Activated CD8-positive, alpha-beta memory T cell treated with anti-CD3 and anti-CD28 coated beads, Interleukin-2, amount 50 U/mL, for 1 hour (primary cell): ENCODE measurements at regions not wholly inside any gene's neighbourhood (a gene's known extent, or its start where the extent isn't known, plus 50 kb on each side); places are given as distances from the start of the nearest gene placed in this dataset.

Experiments
- DNase-seq: peaks from one replicate; pipeline ENCODE4 v3.0.0-alpha.2; 2020; ENCODE audit errors: extremely low read depth

DNA sequence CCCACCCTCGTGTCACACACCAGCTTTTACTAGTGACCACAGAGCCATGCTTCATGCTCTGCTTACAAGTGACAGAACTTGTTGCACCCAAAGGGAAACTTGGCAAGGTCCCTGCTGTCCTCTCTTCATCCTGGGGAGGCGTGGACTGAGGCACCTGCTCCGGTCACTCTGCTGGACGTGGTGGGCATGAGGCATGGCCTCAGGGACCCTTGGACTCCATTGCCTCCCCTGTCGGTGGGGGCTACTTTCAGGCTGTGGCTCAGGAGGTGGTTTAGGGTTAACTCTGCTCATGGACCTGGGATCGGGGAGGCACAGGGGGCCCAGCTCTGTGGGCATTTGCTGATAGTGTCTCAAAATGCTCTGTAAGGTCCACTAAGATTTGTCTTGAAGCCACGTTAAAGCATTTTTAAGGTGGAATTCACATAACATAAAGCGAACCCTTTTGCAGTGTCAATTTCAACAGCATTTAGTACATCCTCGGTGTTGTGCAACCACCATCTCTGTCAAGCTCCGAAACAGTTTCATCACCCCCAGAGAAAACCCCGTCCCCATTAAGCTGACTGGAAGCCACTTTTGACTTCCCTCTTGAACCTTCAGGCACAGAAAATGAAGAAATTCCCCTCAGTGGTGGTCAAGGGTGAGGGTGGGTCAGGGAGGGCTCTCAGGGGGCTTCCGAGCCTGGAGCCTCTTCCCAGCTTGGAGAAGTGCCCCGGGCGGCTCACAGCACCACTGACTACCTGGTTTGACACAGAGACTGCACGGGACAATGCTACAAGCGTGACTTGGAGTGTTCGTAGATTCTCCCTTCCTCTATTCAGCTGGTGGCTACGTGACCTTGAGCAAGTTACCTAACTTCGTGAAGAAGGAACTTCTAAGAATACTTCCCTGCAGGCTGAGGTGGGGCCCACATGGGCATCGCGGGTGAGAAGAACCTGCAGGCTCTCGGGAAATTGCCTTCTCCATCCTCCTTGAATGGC, 100.0 kb upstream of the HDAC4 start:
- no peak for DNase-seq

DNA sequence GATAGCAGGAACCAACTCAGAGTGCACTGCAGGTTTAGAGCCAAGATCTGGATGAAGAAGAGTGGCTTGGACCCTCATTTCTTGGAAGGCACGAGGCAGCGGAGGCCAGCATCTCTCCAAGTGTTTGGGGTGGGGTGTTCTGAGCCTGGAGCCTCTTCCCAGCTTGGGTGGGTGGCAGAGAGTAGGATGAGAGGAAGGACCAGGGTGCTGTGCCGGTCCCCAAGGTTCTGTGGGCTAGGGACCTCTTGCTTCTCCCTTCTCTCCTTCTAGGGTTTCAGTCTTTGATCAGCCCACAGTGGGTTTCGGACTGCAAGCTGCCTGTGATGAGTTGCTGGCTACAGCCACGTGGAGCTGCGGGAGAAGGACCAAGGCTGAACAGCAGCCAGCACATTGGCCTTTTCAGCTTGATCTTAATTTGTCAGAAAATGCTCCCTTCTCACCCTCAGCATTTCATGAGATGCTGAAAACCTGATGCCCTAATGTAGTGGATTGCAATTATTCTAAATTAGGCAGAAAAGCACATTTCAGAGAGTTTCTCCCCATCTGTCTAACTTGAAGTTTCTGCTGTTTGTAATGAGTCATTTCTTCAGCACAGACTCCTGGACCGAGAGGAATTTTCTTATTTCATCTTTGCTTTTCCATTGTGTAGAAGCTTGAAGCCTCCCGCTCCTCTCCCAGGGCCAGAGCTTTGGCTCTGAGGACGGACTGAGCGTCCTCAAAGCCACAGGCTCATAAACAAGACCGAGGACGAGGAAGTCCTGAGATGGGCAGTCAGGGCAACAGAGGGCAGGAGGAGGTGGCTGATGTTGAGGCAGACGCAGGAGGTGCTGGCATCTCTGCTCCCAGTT, 99.1 kb upstream of the HDAC4 start:
- no peak for DNase-seq

DNA sequence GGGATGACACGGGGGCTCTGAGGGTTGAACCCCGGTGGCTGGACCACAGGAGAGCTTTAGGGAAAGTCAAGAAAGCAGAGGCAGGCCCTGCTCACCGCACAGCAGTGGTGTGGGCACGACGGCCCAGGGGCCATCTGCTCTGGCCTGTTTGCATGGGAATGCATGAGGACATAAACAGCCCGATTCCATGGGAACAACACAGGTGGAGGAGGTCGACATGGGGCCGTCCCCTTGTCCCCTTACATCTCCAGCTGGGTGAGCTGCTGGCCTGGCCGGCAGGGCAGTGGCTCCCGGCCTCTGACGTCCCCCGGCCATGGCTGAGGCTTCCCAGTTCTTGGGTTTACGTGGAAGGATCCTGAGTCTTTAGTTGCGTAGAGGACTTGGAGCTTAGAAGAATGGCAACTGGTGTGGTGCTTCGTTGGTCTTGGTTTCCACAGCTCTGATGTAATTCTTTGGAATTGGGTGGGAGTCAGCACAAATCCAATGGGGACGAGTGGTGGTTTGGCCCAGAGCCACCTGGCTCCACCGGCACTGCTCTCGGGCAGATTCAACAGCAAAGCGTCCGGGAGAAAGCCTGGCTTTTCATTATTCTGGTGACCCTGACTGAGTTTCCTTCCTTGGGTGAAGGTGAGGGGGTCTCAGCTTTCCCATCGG, 98.3 kb upstream of the HDAC4 start:
- no peak for DNase-seq

DNA sequence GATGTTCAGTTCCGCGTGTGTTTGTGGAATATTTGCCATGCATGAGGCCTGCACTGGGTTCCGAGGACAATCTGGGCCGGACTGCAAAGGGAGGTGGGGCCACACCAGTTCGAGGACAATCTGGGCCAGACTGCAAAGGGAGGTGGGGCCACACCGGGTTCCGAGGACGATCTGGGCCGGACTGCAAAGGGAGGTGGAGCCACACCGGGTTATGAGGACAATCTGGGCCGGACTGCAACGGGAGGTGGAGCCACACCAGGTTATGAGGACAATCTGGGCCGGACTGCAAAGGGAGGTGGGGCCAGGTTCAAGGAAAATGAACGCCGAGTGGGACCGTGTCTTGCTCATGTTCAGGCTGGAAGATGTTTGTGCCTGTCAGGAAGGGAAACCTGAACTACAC, 97.8 kb upstream of the HDAC4 start:
- no peak for DNase-seq

DNA sequence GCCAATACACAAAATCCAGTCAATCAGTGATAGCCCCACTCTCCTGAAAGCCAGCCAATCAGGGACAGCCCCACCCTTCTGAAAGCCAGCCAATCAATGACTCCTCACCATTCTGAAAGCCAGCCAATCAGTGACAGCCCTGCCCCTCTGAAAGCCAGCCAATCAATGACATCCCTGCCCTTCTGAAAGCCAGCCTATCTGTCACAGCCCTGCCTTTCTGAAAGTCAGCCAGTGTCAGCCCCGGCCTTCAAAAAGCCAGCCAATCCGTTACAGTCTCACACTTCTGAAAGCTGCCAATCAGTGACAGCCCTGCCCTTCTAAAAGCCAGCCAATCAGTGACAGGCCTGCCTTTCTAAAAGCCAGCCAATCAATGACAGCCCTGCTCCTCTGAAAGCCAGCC, 95.9 kb upstream of the HDAC4 start:
- DNase-seq: no peak

DNA sequence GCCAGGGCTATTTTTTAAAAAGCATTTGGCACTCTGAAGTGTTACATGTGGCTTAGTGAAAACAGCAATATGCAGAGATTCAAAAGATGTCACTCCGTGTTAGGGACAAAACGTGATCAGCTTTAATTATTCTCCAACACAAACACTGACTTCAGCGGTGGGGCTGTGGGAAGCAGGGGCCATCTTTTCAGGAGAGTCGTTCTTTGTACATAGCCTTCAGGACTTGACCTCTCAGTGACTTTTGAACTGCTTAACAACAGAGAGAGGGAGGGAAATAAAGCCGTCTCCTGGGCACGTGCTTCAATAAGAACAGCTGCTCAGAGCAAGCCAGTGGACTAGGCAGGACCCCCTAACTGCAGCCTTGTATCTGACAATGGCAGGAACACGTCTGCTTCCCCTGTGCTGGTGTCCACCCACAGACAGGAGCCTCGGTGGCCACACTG, 95.0 kb upstream of the HDAC4 start:
- no peak for DNase-seq

DNA sequence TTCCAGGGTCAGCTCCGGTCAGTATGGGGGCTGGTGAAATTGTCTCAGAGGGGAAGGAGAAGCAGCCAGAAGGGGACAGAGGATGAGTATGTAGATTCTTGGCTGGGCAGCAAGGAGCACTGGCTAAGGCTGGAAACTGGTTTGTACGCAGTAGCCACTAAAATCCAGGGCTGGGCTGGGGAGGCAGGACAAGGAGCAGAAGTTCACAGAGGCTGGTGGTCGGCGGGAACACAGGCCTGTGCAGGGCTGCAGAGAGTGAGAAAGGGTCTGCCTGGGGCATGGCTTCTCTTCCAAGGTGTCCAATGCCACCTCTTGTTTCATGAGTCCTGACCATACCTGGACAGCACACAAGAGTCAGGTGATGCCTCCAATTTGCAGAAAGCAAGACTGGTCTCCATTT, 94.4 kb upstream of the HDAC4 start:
- DNase-seq: no peak

DNA sequence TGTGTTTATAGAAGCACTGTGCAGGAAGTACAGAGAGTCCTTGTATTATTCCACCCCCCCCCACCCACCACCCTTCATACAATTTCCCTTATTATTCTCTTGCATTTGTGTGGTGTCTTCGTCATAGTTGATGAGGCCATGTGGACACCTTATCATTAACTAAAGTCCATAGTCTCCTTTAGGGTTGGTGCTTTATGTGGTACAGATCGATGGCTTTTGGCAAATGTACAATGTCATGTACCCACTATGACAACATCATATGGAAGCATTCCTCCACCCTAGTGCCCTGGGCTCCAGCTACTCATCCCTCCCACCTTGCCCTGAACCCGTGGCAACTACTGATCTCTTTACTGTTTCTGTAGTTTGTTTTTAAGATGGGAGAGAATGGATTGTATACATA, 93.8 kb upstream of the HDAC4 start:
- no peak for DNase-seq

DNA sequence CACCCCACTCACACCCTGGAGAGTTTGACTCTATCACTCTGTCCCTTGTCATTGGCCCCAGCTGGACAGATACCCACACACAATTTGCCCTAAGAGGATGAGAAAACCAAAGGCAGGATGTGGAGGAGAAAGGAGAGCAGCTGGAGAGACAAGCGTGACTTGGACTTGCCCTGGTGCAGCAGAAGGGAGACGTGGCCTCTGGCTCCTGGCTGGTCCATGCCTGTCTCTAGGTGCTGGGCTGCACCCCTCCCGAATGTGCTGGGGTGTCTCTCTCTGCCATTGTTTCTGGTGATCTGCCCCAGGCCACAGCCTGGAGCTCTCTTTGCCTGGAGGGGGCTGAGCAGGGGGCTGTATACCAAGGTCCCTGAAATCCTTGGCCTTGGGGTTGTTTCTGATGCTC, 88.7 kb upstream of the HDAC4 start:
- DNase-seq: no peak

DNA sequence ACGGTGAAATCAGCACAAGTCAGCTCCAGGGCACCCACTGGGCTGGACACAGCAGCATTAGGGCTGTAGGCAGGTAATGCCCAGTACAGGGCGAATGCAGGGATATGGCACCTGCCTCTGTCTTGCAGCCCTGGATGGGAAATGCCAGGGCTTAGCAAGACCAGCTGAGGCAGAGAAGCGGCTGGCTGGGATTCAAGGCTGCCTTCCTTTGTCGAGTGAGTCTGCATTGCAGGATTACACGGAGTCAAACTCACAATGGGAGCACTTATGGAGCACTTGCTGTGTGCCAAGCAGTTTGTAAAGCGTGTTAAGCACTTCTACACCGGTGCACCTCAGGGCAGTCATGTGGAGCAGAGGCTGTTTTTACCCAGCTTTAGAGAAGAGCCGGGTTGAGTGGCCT, 87.3 kb upstream of the HDAC4 start:
- DNase-seq: no peak

DNA sequence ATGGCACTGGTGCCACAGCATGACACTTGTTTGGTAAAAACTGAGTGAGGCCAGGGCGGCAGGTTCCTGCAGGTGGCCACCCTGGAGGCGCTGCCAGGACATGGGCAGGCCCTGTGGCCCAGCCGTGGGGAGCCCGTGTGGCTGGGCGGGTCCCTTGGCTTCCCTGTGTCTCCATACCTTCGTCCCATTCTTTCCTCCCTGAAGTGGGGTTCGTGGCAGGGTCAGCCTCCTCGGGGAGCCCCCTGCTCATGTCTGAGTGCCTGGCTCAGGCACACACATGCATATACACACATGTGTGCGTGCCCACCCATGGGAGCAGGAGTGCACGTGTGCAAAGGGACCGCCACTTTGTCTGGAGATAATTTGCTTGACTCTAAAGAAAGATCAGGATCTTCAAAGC, 86.5 kb upstream of the HDAC4 start:
- no peak for DNase-seq

DNA sequence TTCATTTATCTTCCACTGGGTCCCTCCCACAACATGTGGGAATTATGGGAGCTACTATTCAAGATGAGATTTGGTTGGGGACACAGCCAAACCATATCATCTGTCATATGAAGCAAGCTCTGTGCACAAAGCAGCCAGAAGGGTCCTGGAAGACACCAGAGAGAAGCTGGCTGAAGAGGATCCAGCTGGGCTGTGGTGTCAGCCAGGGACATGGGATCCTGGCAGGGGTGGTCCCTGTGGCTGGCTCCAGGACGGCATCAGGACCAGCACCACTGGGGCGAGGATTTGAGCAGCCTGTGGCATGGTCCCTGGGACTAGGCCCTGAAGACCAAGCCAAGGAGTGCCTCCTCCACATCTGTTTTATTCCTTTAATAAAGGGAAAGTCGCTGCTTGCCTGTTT, 84.8 kb upstream of the HDAC4 start:
- DNase-seq: no peak

DNA sequence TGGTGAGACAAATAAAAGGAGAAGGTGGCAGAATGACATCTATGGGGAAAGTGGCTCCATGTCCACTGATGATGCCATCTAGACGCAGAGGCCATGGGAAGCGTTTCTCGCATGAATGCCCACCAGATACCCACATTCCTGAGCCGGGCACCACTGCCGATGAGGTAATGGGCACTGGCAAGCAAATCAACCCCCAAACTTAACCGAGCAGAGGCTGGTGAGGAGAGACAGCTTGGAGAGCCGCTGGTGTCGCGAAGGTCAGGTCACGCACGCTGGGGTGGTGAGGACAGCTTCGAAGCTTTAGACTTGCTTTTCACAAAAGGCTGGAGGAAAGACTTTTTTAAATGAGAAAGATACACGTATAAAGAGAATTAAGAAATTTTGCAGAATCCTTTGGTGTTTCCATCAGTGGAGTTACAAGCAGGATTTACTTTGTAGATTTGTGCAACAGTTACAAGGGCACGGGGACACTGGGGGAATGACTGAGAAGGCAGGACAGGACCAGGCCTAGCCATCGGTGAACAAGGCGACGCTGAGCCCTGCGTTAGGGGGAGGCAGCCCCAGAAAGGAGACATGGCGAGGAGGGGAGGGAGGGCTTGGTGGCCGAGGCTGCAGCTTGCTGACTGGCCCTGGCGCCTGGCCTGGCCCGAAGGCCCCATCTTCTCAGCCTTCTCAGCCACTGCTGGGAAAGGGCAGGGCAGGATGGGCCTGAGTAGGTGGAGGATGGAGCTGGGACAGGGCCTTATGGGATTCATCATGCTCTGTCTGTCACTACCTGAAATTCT, 83.9 kb upstream of the HDAC4 start:
- DNase-seq: no peak

DNA sequence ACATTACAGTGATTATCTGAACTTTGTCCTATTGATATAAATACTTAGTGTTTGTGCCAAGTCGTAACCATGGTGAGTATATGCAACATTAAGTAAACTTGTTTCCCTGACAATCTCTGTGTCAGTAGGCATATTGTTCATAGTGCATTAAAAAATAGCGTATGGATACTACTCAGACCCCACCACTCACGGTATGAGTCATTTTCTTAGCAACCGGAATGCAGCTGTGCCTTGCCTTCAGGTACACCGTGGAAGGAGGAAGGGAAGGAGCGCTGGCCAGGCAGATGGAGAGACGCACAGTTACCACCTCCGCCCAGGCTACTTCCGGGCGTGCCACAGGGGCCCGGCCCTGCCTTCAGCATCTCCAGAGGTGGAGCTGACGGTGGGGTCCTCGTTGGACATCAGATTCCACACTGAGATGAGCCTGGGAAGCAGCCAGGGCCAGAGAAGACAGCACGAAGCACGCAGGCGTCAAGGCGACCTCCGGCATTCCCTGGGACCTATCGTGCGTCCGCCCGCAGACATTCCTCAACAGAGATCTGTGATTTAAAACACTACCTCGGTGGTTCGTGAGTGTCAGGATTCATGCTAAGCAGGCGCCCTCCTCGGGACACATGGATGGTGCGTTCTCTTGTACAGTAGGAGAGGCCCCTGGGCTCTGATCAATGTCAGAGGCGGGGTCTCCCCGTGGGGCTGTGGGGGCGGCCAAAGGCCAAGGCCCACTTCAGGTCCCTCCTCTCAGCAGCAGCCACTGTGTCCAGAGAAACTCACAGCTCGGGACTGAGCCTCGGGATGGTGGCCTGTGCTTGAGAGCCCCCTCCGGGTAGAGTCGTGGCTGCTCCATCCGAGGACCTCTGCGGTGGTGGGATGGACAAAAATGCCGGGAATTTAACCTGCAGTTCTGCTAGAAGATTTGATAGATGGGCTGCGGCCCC, 82.2 kb upstream of the HDAC4 start:
- no peak for DNase-seq

DNA sequence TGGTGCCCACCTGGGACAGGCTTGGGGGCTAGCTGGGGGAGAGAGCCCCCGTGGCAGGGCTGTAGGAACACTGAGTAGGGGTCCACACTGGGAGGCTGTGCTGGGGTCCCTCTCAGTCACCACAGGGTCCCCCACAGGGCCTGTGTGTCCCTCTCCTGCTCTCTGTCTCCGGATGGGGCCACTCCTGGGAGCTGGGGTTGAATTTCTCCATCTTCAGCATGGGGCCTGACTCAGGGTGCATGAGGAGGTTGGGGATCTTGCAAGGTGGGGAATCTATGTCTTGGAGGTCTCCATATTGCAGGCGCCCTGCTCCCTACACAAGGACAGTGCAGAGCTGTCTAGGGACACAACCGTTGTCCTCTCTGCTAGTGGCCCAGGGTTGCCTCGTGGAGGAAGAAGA, 78.7 kb upstream of the HDAC4 start:
- DNase-seq: no peak

DNA sequence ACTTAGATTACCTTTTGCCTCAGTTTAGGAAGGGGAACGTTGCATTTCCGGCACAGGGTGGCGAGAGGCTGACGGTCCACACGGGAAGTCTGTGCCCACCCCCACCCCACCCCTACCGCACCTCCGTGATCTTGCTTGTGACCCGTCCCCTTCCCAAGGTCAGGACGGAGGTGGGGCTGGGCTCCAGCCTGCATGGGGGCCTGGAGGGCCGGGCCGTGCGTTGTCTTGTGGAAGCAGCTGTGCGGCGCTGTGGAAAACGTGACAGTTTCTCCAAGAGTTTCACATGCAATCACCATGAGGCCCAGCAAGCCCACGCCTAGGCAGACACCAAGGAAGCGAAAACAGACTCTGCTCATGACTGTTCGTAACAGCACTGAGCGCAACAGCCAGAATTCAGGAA, 76.8 kb upstream of the HDAC4 start:
- no peak for DNase-seq

DNA sequence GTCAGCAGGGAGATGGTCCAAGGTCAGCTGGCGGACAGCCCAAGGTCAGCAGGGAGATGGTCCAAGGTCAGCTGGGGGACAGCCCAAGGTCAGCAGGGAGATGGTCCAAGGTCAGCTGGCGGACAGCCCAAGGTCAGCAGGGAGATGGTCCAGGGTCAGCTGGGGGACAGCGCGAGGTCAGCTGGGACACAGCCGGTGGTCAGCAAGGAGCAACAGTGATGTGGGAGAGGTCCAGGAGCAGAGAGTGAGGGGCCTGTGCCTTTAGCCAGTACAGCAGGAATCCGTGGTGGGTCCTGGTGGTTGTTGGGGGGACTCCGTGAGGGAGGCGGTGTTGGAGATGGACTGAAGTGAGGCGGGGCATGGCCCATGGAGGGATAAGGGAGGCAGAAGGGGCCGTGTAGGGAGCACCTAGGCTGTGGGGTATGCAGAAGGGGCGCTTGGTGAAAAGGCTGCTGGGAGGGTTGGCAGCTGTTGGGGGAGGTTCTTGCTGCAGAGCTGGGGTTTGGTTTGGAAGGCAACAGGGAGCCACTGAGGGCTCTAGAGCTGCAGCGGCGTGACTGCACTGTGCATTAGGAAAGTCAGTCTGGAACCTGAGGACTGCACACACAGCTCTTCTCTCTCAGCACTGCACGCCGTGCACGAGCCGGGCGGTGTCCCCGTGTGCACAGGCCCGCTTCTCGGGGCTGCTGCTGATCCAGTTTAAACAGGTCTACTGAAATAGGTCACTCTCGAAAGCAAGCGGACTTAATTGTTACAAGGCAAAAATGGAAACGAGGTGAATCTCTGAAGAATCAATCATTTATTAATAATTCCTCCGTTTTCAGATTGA, 76.2 kb upstream of the HDAC4 start:
- no peak for DNase-seq

DNA sequence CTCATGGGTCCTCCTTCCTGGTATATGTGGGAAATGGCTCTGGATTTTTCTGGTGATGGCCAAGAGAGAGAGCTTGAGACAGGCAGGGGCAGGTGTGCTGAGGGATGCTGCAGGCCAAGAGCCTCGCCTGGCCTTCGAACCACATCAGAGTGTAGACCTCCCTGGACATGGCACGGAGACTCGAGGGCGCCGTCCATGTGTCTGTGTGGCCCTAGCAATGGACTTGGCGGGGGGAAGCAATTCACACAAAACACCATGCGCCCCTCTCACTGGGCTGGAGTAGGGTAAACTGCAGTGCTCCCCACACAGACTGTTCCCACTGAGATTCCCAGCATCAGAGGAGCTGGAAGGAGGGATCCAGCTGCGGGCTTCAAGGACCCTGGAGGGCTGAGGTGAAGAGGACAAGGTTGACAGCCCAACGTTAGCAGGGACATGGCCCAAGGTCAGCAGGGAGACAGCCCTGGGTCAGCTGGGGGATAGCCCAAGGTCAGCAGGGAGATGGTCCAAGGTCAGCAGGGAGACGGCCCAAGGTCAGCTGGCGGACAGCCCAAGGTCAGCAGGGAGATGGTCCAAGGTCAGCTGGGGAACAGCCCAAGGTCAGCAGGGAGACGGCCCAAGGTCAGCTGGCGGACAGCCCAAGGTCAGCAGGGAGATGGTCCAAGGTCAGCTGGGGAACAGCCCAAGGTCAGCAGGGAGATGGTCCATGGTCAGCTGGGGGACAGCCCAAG, 75.4 kb upstream of the HDAC4 start:
- no peak for DNase-seq
